ENCODE measurements at regions not wholly inside any gene's neighbourhood (a gene's known extent, or its start where the extent isn't known, plus 50 kb on each side); places are given as distances from the start of the nearest gene placed in this dataset.

GRCh38 chr7:83306502-83306901 lies 143.8 kb upstream of the PCLO start:
- no peak overlapping the region for H3K27ac Mint-ChIP-seq
- TF ChIP-seq ZBTB43 (CRISPR knock-in tag; IDR thresholded peaks at IDR 0.05) (no peak), RORB (CRISPR knock-in tag; IDR thresholded peaks at IDR 0.05) (no peak), TEAD1 (CRISPR knock-in tag; IDR thresholded peaks at IDR 0.05) (no peak), GTF2I (CRISPR knock-in tag; conservative IDR thresholded peaks at IDR 0.05) (no peak), ZNF671 (CRISPR knock-in tag; IDR thresholded peaks at IDR 0.05) (no peak), MYBL2 (CRISPR knock-in tag; IDR thresholded peaks at IDR 0.05) (no peak), ZNF532 (CRISPR knock-in tag; IDR thresholded peaks at IDR 0.05; ENCODE audit: borderline replicate concordance) (no peak), ZNF263 (CRISPR knock-in tag; IDR thresholded peaks at IDR 0.05; ENCODE audit: low read depth) (no peak), ATF2 (CRISPR knock-in tag; IDR thresholded peaks at IDR 0.05; ENCODE audit: borderline replicate concordance, low read depth) (no peak), SOX15 (CRISPR knock-in tag; IDR thresholded peaks at IDR 0.05) (no peak), OVOL2 (CRISPR knock-in tag; IDR thresholded peaks at IDR 0.05; ENCODE audit: borderline replicate concordance) (no peak), CREB1 (CRISPR knock-in tag; IDR thresholded peaks at IDR 0.05) (no peak), NR2C2 (CRISPR knock-in tag; IDR thresholded peaks at IDR 0.05) (no peak), ZSCAN18 (CRISPR knock-in tag; IDR thresholded peaks at IDR 0.05) (no peak), ARID4B (CRISPR knock-in tag; IDR thresholded peaks at IDR 0.05; ENCODE audit: borderline replicate concordance) (no peak), ESRRA (CRISPR knock-in tag; IDR thresholded peaks at IDR 0.05; ENCODE audit: borderline replicate concordance) (no peak)
- ATAC-seq (no peak), DNase-seq (ENCODE audit: low spot score) (no peak)
- no peaks in the 10 kb centered on the region for H3K9me3 Mint-ChIP-seq
- no peaks in the 10 kb centered on the region for H3K27me3 Mint-ChIP-seq (ENCODE audit: low read depth)
- H3K36me3 Mint-ChIP-seq: no peaks in the 10 kb centered on the region
- ChIA-PET POLR2A (no interaction called here), CTCF (no interaction called here)
- no peak overlapping the region for H3K4me3 Mint-ChIP-seq
- H3K4me1 Mint-ChIP-seq: no peaks in the 10 kb centered on the region
